ENCODE measurements at regions not wholly inside any gene's neighbourhood (a gene's known extent, or its start where the extent isn't known, plus 50 kb on each side); places are given as distances from the start of the nearest gene placed in this dataset.

DNA sequence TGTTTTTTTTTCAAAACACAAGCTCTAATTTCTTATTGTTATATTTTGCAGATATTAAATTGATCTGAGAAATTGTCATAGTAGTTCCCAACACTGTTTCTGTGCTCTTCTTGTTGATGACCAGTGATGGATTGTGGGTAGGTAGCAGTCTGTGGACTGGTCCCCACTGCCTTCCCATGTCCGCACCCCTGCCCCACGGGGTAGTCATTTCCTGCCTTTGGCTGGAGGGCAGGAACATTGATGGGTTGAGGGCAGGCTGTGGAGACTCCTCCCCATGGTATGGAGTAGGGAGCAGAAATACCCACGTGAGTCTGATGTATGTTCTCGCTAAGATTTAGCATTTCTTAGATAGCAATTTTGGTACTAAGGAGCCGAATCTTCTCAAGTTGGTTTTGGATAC lies 762.0 kb downstream of the CDH8 start:
- H3K4me2 ChIP-seq (ENCODE audit: low read length) = no peak overlapping the region
- no peaks in the 10 kb centered on the region for H3F3A ChIP-seq (ENCODE audit: low read length, unreplicated experiment)
- H3K36me3 ChIP-seq (ENCODE audit: low read depth, low read length) = no peaks in the 10 kb centered on the region
- intact Hi-C loops (cut with micrococcal nuclease) = no loop called here
- H3K4me3 ChIP-seq (ENCODE audit: low read length) = no peak overlapping the region
- H2AFZ ChIP-seq (ENCODE audit: low read length) = no peak overlapping the region
- ATAC-seq = no peak
- H3K9me3 ChIP-seq (ENCODE audit: low read length) = no peaks in the 10 kb centered on the region
- DNase-seq = no peak
- no peak overlapping the region for H3K9ac ChIP-seq (ENCODE audit: low read length)
- TF ChIP-seq, protein P1, sequence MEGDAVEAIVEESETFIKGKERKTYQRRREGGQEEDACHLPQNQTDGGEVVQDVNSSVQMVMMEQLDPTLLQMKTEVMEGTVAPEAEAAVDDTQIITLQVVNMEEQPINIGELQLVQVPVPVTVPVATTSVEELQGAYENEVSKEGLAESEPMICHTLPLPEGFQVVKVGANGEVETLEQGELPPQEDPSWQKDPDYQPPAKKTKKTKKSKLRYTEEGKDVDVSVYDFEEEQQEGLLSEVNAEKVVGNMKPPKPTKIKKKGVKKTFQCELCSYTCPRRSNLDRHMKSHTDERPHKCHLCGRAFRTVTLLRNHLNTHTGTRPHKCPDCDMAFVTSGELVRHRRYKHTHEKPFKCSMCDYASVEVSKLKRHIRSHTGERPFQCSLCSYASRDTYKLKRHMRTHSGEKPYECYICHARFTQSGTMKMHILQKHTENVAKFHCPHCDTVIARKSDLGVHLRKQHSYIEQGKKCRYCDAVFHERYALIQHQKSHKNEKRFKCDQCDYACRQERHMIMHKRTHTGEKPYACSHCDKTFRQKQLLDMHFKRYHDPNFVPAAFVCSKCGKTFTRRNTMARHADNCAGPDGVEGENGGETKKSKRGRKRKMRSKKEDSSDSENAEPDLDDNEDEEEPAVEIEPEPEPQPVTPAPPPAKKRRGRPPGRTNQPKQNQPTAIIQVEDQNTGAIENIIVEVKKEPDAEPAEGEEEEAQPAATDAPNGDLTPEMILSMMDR (conservative IDR thresholded peaks at IDR 0.05; ENCODE audit: low read depth, low read length) = no peak
- TF ChIP-seq EZH2 (IDR thresholded peaks at IDR 0.05; ENCODE audit: low read length, unreplicated experiment) (no peak), EZH2phosphoT487 (IDR thresholded peaks at IDR 0.05; ENCODE audit: borderline replicate concordance, low read length) (no peak)
- CTCF ChIA-PET = no interaction called here
- no peaks in the 10 kb centered on the region for H3K9me2 ChIP-seq (replicated peaks; ENCODE audit: low read length)
- no peaks in the 10 kb centered on the region for H3K27me3 ChIP-seq (ENCODE audit: low read length)
- H4K20me1 ChIP-seq (ENCODE audit: low read length) = no peaks in the 10 kb centered on the region
- no peak overlapping the region for H3K27ac ChIP-seq (ENCODE audit: low read length)
- H3K79me2 ChIP-seq (ENCODE audit: low read length) = no peaks in the 10 kb centered on the region
- H3K4me1 ChIP-seq (ENCODE audit: insufficient read depth, low read length) = no peaks in the 10 kb centered on the region
- POLR2A ChIA-PET (ENCODE audit: unreplicated experiment) = no interaction called here
- no TSS peak for BruUV-seq (replicated peaks)

DNA sequence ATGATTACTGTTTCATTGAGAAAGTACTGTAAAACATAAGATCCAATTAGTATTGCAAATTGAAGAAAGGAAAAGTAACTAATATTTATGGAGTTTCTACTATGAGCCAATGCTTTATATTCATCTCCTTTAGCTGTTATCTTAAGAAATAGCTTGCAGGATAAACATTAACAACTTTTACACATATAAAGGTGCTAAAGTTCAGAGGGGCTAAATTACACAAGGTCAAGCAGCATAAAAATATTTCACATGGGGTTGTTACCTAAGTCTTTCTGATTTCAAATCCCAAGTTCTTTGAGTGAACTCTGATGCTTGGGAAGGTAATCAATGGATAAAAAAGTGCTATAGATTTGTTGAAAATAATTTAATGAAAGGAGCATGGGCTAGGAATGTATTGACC lies 765.5 kb downstream of the CDH8 start:
- H3K9me3 ChIP-seq (ENCODE audit: low read length) = no peaks in the 10 kb centered on the region
- ChIA-PET POLR2A (ENCODE audit: unreplicated experiment) (no interaction called here), CTCF (no interaction called here)
- DNase-seq (no peak), ATAC-seq (no peak)
- intact Hi-C loops (cut with micrococcal nuclease) = no loop called here
- H3K4me1 ChIP-seq (ENCODE audit: insufficient read depth, low read length) = no peaks in the 10 kb centered on the region
- H3K36me3 ChIP-seq (ENCODE audit: low read depth, low read length) = no peaks in the 10 kb centered on the region
- H3K9ac ChIP-seq (ENCODE audit: low read length) = no peak overlapping the region
- no peaks in the 10 kb centered on the region for H4K20me1 ChIP-seq (ENCODE audit: low read length)
- H3K27ac ChIP-seq (ENCODE audit: low read length) = no peak overlapping the region
- no peak overlapping the region for H3K4me3 ChIP-seq (ENCODE audit: low read length)
- no peaks in the 10 kb centered on the region for H3F3A ChIP-seq (ENCODE audit: low read length, unreplicated experiment)
- H3K9me2 ChIP-seq (replicated peaks; ENCODE audit: low read length) = no peaks in the 10 kb centered on the region
- H3K4me2 ChIP-seq (ENCODE audit: low read length) = no peak overlapping the region
- TF ChIP-seq, protein P1 (conservative IDR thresholded peaks at IDR 0.05; ENCODE audit: low read depth, low read length) = no peak
- no peak for TF ChIP-seq EZH2 (IDR thresholded peaks at IDR 0.05; ENCODE audit: low read length, unreplicated experiment)
- no peak for TF ChIP-seq EZH2phosphoT487 (IDR thresholded peaks at IDR 0.05; ENCODE audit: borderline replicate concordance, low read length)
- no peaks in the 10 kb centered on the region for H3K27me3 ChIP-seq (ENCODE audit: low read length)
- H2AFZ ChIP-seq (ENCODE audit: low read length) = no peak overlapping the region
- BruUV-seq (replicated peaks) = no TSS peak
- no peaks in the 10 kb centered on the region for H3K79me2 ChIP-seq (ENCODE audit: low read length)

DNA sequence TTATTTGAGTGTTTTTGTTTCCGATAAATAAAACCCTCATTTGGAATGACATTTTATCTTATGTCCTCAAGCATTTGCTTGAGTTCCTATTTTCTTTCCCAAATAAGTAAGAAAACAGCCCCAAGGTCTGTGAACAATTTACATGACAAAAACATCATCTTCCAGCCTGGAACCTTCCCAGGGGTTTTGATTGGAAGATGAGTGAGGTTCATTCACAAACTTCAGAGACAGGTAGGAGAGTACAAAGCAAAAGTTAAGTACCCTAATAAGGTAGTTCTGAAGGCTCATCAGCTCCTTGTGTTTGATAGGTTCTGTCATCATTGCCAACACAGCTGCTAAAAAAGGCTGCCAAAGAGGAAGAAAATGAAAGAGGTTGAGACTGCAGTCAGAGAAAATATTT lies 772.8 kb downstream of the CDH8 start:
- no peaks in the 10 kb centered on the region for H3K36me3 ChIP-seq (ENCODE audit: low read depth, low read length)
- POLR2A ChIA-PET (ENCODE audit: unreplicated experiment) = no interaction called here
- no peaks in the 10 kb centered on the region for H3K9me3 ChIP-seq (ENCODE audit: low read length)
- TF ChIP-seq EZH2 (IDR thresholded peaks at IDR 0.05; ENCODE audit: low read length, unreplicated experiment) (no peak), EZH2phosphoT487 (IDR thresholded peaks at IDR 0.05; ENCODE audit: borderline replicate concordance, low read length) (no peak)
- TF ChIP-seq, protein P1 (conservative IDR thresholded peaks at IDR 0.05; ENCODE audit: low read depth, low read length) = no peak
- H3F3A ChIP-seq (ENCODE audit: low read length, unreplicated experiment) = no peaks in the 10 kb centered on the region
- no peak overlapping the region for H3K4me3 ChIP-seq (ENCODE audit: low read length)
- H3K4me2 ChIP-seq (ENCODE audit: low read length) = no peak overlapping the region
- no peaks in the 10 kb centered on the region for H4K20me1 ChIP-seq (ENCODE audit: low read length)
- H3K27me3 ChIP-seq (ENCODE audit: low read length) = no peaks in the 10 kb centered on the region
- no peak overlapping the region for H3K27ac ChIP-seq (ENCODE audit: low read length)
- CTCF ChIA-PET = no interaction called here
- no peaks in the 10 kb centered on the region for H3K79me2 ChIP-seq (ENCODE audit: low read length)
- DNase-seq (no peak), ATAC-seq (no peak)
- no peak overlapping the region for H3K9ac ChIP-seq (ENCODE audit: low read length)
- intact Hi-C loops (cut with micrococcal nuclease) = no loop called here
- H3K4me1 ChIP-seq (ENCODE audit: insufficient read depth, low read length) = no peaks in the 10 kb centered on the region
- BruUV-seq (replicated peaks) = no TSS peak
- no peaks in the 10 kb centered on the region for H3K9me2 ChIP-seq (replicated peaks; ENCODE audit: low read length)
- H2AFZ ChIP-seq (ENCODE audit: low read length) = no peak overlapping the region

Data from PC-3 (cell line).